SH-SY5Y (cell line): ENCODE measurements at regions not wholly inside any gene's neighbourhood (a gene's known extent, or its start where the extent isn't known, plus 50 kb on each side); places are given as distances from the start of the nearest gene placed in this dataset.

Experiments
- GATA2 ChIP-seq: IDR thresholded peaks from 2 replicates; pipeline ENCODE4 v1.6.1; 2011; ENCODE audit warnings: mild to moderate bottlenecking, low read depth, low read length
- GATA3 ChIP-seq: IDR thresholded peaks from 2 replicates; pipeline ENCODE4 v1.6.1; 2011; ENCODE audit warnings: low read depth, mild to moderate bottlenecking, low read length, moderate library complexity

- TF ChIP-seq GATA3 (no peak), GATA2 (no peak)
Measured at GRCh38 chr18:10140461-10141282, 226.9 kb downstream of the VAPA start.
